T-cell (primary cell): ENCODE measurements at regions not wholly inside any gene's neighbourhood (a gene's known extent, or its start where the extent isn't known, plus 50 kb on each side); places are given as distances from the start of the nearest gene placed in this dataset.

Experiments used
- ATAC-seq, 4 experiments: fragments of 200-7000 bp in 3 of 4; fragments of 150-1000 bp in 1 of 4; cut with Tn5 transposase; replicated peaks in 1 of 4; 1 replicate in 3 of 4; 2 replicates in 1 of 4; pipeline ENCODE4 v1.10.0; 2021; ENCODE audit warnings: moderate library complexity in 3 of 4, mild to moderate bottlenecking in 2 of 4, moderate number of reproducible peaks in 1 of 4
- CTCF ChIA-PET, 2 donors: fragments of 300-600 bp; sonication (Branson Sonifier 250); formaldehyde crosslinking; loops; one replicate each; lab custom pipeline; 2022; ENCODE audit warnings: antibody characterized with exemption in 2 of 2; lab: Charles Lee
- POLR2A ChIA-PET, 2 donors: fragments of 300-600 bp; sonication (Branson Sonifier 250); formaldehyde crosslinking; loops; one replicate each; lab custom pipeline; 2022; ENCODE audit warnings: antibody characterized with exemption in 2 of 2; lab: Charles Lee
- DNase-seq, 35 experiments: peaks; one replicate each; pipeline versions ENCODE4 v3.0.0 to v3.0.0-alpha.2; 2013 to 2023
- H3K27ac ChIP-seq: one replicate; pipeline ENCODE4 v1.5.1; 2013; ENCODE audit warnings: low read length
- H3K27me3 ChIP-seq, 2 experiments: replicated peaks in 1 of 2; 1 replicate in 1 of 2; 2 replicates in 1 of 2; pipeline versions ENCODE4 v1.6.1 to v1.7.0; 2013; ENCODE audit warnings: low read length in 1 of 2, mixed read lengths in 1 of 2; ENCODE audit not compliant: control insufficient read depth in 2 of 2, insufficient read depth in 2 of 2; ENCODE audit errors: extremely low read depth in 1 of 2
- H3K36me3 ChIP-seq, 2 donors: 1 replicate in 1 of 2; 2 replicates in 1 of 2; pipeline versions ENCODE4 v1.6.1 to v1.7.0; 2013; ENCODE audit warnings: low read length in 1 of 2; ENCODE audit not compliant: control insufficient read depth in 2 of 2, insufficient read depth in 1 of 2; ENCODE audit errors: extremely low read depth in 1 of 2
- H3K4me1 ChIP-seq, 2 experiments: 1 replicate in 1 of 2; 2 replicates in 1 of 2; pipeline versions ENCODE4 v1.6.1 to v1.7.0; 2013; ENCODE audit warnings: low read length in 2 of 2, mixed read lengths in 1 of 2; ENCODE audit not compliant: insufficient read depth in 2 of 2, control insufficient read depth in 1 of 2; ENCODE audit errors: extremely low read depth in 1 of 2
- H3K4me3 ChIP-seq, 2 donors: 1 replicate in 1 of 2; 2 replicates in 1 of 2; pipeline versions ENCODE4 v1.5.1 to v1.7.0; 2013; ENCODE audit warnings: mild to moderate bottlenecking in 2 of 2, low read length in 1 of 2, moderate library complexity in 1 of 2; ENCODE audit not compliant: control insufficient read depth in 1 of 2; ENCODE audit errors: extremely low read depth in 1 of 2
- H3K9me3 ChIP-seq: 2 replicates; pipeline ENCODE4 v1.7.0; 2013
- H3K27ac Mint-ChIP-seq, 2 donors: one replicate each; pipeline ENCODE4 v1.8.0; 2020 to 2021; ENCODE audit warnings: mild to moderate bottlenecking in 2 of 2, mixed read lengths in 2 of 2
- H3K27me3 Mint-ChIP-seq, 2 donors: one replicate each; pipeline ENCODE4 v1.8.0; 2021 to 2022; ENCODE audit warnings: mixed read lengths in 2 of 2
- H3K36me3 Mint-ChIP-seq: one replicate; pipeline ENCODE4 v1.8.0; 2021; ENCODE audit warnings: mixed read lengths
- H3K4me1 Mint-ChIP-seq, 3 donors: one replicate each; pipeline ENCODE4 v1.8.0; 2020 to 2022; ENCODE audit warnings: mixed read lengths in 3 of 3, mild to moderate bottlenecking in 1 of 3
- H3K4me3 Mint-ChIP-seq, 3 donors: one replicate each; pipeline ENCODE4 v1.8.0; 2020 to 2022; ENCODE audit warnings: mild to moderate bottlenecking in 3 of 3, mixed read lengths in 3 of 3, moderate library complexity in 3 of 3
- H3K9me3 Mint-ChIP-seq, 3 donors: one replicate each; pipeline ENCODE4 v1.8.0; 2020 to 2022; ENCODE audit warnings: mixed read lengths in 3 of 3
- WGBS: methylation state at CpG from one replicate; pipeline ENCODE4 v1.1.5; 2013; ENCODE audit warnings: missing lambda C conversion rate; ENCODE audit not compliant: insufficient coverage; 5-methylcytosine and 5-hydroxymethylcytosine counted together

DNA sequence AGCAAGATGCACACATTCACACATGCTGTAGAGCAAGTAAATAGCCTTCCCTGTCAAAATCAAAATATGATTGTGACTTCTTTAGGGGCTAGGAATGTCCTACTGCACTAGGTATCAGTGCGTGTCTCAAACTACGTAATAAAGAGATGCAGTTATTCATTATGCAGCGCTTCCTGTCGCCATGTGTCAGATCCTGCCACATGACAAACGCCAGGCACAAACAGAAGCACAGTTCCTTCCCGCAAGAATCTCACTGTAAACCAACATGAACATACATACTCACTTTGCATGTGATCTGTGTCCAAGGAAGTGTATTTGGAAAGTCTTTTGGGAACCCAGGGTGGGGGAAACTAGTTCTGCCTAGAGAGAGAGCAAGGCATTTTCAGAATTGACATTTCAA lies 599.9 kb downstream of the RNF144A start:
- POLR2A ChIA-PET: no interaction called here
- Histone ChIP-seq H3K4me3 (peak overlapping the region in 1 of 2 donors; percentile 10), H3K27me3 (no peaks in the 10 kb centered on the region), H3K36me3 (no peaks in the 10 kb centered on the region), H3K4me1 (peaks cover 2 to 21% of the 10 kb centered on the region in 2 experiments), H3K9me3 (no peaks in the 10 kb centered on the region), H3K27ac (peak overlapping the region; percentile 43)
- CTCF ChIA-PET: no interaction called here
- peak; percentile 81 to 98 (median 90) for ATAC-seq
- Mint-ChIP-seq H3K36me3 (no peaks in the 10 kb centered on the region), H3K27me3 (no peaks in the 10 kb centered on the region), H3K4me3 (peak overlapping the region; percentile 67 to 69 (median 68)), H3K4me1 (peaks cover 40 to 45% (median 42%) of the 10 kb centered on the region in 3 donors), H3K9me3 (no peaks in the 10 kb centered on the region), H3K27ac (peak overlapping the region; percentile 92 to 98)
- 45% methylated on average over 4 of the region's 6 CpGs for WGBS
- peak in 31 of 35 experiments; percentile 9 to 73 (median 26) for DNase-seq

GRCh38 chr2:7517851-7518250 lies 600.6 kb downstream of the RNF144A start:
- Mint-ChIP-seq H3K9me3 (no peaks in the 10 kb centered on the region), H3K36me3 (no peaks in the 10 kb centered on the region), H3K27me3 (no peaks in the 10 kb centered on the region), H3K4me3 (peak overlapping the region in 1 of 3 donors; percentile 69), H3K27ac (peak overlapping the region; percentile 69 to 98), H3K4me1 (peaks cover 40 to 52% (median 42%) of the 10 kb centered on the region in 3 donors)
- DNase-seq (no peak), ATAC-seq (no peak)
- H3K27me3 ChIP-seq: no peaks in the 10 kb centered on the region
- no peak overlapping the region for H3K27ac ChIP-seq
- 67% methylated on average over 1 of the region's 2 CpGs for WGBS
- ChIA-PET CTCF (no interaction called here), POLR2A (no interaction called here)
- H3K9me3 ChIP-seq: no peaks in the 10 kb centered on the region
- peaks cover 2 to 21% of the 10 kb centered on the region in 2 experiments for H3K4me1 ChIP-seq
- H3K36me3 ChIP-seq: no peaks in the 10 kb centered on the region
- H3K4me3 ChIP-seq: no peak overlapping the region

DNA sequence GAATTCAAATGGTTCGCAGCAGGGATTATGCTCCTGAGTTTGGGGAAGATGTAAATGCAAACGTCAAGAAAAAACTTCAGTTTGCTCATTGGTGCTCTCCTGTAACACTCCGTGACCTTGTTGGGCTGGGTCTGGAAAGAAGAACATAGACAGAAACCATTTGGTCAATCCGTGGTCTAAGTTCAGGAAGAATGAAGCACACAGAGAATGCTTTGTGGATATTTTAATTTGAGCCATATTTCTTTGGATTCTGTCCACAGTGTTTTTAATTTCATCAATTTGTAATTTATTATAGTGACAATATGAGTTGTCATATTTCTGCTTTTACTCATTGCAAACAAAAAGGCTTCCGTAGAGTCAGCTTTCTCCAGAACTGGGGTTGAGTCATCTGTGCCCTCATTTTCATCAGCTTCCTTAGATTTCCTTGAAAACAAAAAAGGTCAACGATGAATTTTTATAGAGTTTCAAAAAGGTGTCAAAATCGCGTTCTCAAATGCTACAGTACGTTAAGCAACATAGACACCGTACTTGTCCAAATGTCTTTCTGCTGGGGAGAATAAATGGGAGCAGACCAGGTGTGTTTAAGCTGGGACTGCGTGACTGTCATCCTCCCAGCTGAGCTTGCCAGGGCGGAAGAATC lies 606.4 kb downstream of the RNF144A start:
- Mint-ChIP-seq H3K9me3 (peaks cover under 1 to 7% (median 2%) of the 10 kb centered on the region in 3 donors), H3K36me3 (peaks cover under 1% of the 10 kb centered on the region), H3K27me3 (no peaks in the 10 kb centered on the region), H3K4me3 (no peak overlapping the region), H3K4me1 (peaks cover 8 to 21% (median 15%) of the 10 kb centered on the region in 3 donors), H3K27ac (no peak overlapping the region)
- DNase-seq (no peak), ATAC-seq (no peak)
- POLR2A ChIA-PET: no interaction called here
- 79% methylated on average over 5 of the region's 12 CpGs for WGBS
- no peaks in the 10 kb centered on the region for H3K4me1 ChIP-seq
- CTCF ChIA-PET: no interaction called here
- no peaks in the 10 kb centered on the region for H3K9me3 ChIP-seq
- no peaks in the 10 kb centered on the region for H3K36me3 ChIP-seq
- no peaks in the 10 kb centered on the region for H3K27me3 ChIP-seq
- no peak overlapping the region for H3K4me3 ChIP-seq
- no peak overlapping the region for H3K27ac ChIP-seq

DNA sequence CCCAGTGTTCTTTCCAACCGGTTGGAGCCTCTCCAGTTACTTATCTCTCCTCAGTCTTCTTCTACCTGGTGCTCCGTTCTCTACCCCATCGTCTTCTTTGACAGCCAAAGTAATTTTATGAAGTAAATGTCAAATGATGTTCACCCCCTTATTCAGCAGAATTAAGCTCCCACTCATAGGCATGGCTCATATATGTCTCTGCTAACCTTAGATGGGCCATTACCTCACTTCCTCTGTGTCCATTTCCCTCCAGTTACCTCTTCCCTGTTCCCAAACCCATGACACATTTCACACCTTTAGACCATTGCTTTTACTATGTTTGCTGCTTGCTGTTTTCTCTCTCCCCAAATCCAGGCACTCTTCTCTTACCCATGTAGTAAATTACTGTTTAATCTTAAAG lies 607.0 kb downstream of the RNF144A start:
- no peaks in the 10 kb centered on the region for H3K27me3 ChIP-seq
- H3K27ac ChIP-seq: no peak overlapping the region
- Mint-ChIP-seq H3K9me3 (peaks cover 5 to 13% (median 8%) of the 10 kb centered on the region in 3 donors), H3K27ac (no peak overlapping the region), H3K27me3 (no peaks in the 10 kb centered on the region), H3K4me1 (peaks cover 8 to 27% (median 11%) of the 10 kb centered on the region in 3 donors), H3K4me3 (no peak overlapping the region), H3K36me3 (peaks cover 6% of the 10 kb centered on the region)
- ATAC-seq: no peak
- H3K4me1 ChIP-seq: no peaks in the 10 kb centered on the region
- no peak overlapping the region for H3K4me3 ChIP-seq
- CTCF ChIA-PET: no interaction called here
- no peaks in the 10 kb centered on the region for H3K9me3 ChIP-seq
- WGBS: no CpG with 5 or more reads among the region's 3 CpGs
- POLR2A ChIA-PET: no interaction called here
- DNase-seq: no peak
- H3K36me3 ChIP-seq: no peaks in the 10 kb centered on the region

GRCh38 chr2:7525746-7526145 lies 608.5 kb downstream of the RNF144A start:
- Histone ChIP-seq H3K36me3 (no peaks in the 10 kb centered on the region), H3K27me3 (no peaks in the 10 kb centered on the region), H3K4me3 (no peak overlapping the region), H3K9me3 (no peaks in the 10 kb centered on the region), H3K27ac (no peak overlapping the region), H3K4me1 (no peaks in the 10 kb centered on the region)
- Mint-ChIP-seq H3K4me1 (peaks cover 8 to 28% (median 11%) of the 10 kb centered on the region in 3 donors), H3K9me3 (peaks cover 5 to 17% (median 14%) of the 10 kb centered on the region in 3 donors), H3K27ac (no peak overlapping the region), H3K36me3 (peaks cover 12% of the 10 kb centered on the region), H3K4me3 (no peak overlapping the region), H3K27me3 (no peaks in the 10 kb centered on the region)
- no peak for ATAC-seq
- ChIA-PET POLR2A (no interaction called here), CTCF (no interaction called here)
- DNase-seq: no peak
- WGBS: no CpG with 5 or more reads among the region's 1 CpG

DNA sequence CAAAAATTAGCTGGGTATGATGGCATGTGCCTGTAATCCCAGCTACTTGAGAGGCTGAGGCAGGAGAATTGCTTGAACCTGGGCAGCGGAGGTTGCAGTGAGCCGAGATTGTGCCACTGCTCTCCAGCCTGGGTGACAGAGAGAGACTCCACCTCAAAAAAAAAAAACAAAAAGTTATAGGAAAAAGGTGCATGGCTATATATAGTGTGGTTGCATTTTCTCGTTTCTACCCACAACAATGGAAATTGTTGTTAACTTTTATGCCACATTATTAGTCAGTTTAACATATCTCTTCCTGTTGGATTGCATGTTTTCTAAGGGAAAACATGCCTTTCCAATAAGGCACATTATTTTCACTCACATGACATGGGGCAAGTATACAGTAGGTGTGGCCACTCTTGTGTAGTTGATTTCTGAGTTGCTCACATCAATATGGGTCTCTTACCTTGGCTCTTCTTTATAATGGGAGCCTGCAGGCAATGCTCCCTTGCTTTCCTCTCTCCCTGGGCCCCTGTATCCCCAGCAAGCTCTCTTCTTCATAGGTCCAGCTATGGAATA lies 610.0 kb downstream of the RNF144A start:
- H3K27ac ChIP-seq: no peak overlapping the region
- H3K9me3 Mint-ChIP-seq: peaks cover 15 to 25% (median 22%) of the 10 kb centered on the region in 3 donors
- H3K36me3 ChIP-seq: no peaks in the 10 kb centered on the region
- H3K27me3 ChIP-seq: no peaks in the 10 kb centered on the region
- WGBS: no CpG with 5 or more reads among the region's 3 CpGs
- no peak for ATAC-seq
- no peak overlapping the region for H3K27ac Mint-ChIP-seq
- peaks cover 6 to 20% (median 11%) of the 10 kb centered on the region in 3 donors for H3K4me1 Mint-ChIP-seq
- no peak for DNase-seq
- H3K4me3 Mint-ChIP-seq: no peak overlapping the region
- H3K9me3 ChIP-seq: no peaks in the 10 kb centered on the region
- CTCF ChIA-PET: no interaction called here
- no peak overlapping the region for H3K4me3 ChIP-seq
- H3K36me3 Mint-ChIP-seq: peaks cover 17% of the 10 kb centered on the region
- no peaks in the 10 kb centered on the region for H3K27me3 Mint-ChIP-seq
- no peaks in the 10 kb centered on the region for H3K4me1 ChIP-seq
- POLR2A ChIA-PET: no interaction called here
